ENCODE measurements at regions not wholly inside any gene's neighbourhood (a gene's known extent, or its start where the extent isn't known, plus 50 kb on each side); places are given as distances from the start of the nearest gene placed in this dataset.
A peak's percentile ranks its signal among the peaks of the same experiment; 100 is the strongest.

DNA sequence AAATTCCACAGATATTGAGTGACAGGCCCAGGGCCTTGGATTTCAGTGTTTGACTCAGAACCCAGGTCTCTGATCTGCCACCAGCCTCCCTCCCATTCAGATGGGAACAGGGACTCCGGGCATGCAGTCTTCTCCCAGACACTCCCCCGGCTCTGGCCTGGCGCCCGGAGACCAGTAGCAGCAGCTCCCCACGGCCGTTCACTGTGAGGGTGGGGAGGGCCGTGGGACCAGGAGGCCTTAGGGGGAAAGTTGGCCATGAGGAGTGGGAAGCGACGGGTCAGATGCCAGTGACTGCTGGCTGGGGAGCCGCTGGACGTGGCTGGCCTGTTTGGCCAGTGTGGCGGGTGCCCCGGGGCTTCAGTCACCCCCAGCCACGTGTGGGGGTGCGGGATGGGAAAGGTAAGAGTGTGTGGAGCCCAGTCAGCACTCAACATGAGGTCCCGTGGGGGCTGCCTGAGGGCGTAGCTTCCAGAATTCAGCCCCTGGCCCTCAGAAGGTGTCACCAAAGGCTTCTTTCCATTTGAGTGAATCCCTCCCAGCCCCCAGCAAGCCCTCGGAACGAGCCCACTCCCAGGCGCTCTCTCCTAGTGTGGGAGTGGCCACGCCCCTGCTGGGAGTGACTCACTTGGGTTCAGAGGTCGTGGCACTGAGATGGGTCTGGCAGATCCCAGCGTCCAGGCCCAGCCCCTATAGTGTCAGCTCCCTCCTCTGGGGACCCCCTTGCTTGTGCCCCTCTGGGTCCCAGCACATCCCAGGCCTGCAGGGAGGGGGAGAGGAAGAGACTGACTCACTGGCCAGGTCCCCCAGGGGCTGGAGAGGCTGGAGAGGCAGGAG is 309.4 kb downstream of the SEC14L1 start:
- Histone ChIP-seq H3K27me3 (no peaks in the 10 kb centered on the region), H3K4me3 (peak overlapping the region; percentile 43 to 50), H3K36me3 (no peaks in the 10 kb centered on the region), H3K4me1 (peaks cover 13 to 55% of the 10 kb centered on the region in 2 donors), H3K27ac (peak overlapping the region; percentile 90 to 94), H3K9me3 (no peaks in the 10 kb centered on the region)
- TF ChIP-seq, protein P1, sequence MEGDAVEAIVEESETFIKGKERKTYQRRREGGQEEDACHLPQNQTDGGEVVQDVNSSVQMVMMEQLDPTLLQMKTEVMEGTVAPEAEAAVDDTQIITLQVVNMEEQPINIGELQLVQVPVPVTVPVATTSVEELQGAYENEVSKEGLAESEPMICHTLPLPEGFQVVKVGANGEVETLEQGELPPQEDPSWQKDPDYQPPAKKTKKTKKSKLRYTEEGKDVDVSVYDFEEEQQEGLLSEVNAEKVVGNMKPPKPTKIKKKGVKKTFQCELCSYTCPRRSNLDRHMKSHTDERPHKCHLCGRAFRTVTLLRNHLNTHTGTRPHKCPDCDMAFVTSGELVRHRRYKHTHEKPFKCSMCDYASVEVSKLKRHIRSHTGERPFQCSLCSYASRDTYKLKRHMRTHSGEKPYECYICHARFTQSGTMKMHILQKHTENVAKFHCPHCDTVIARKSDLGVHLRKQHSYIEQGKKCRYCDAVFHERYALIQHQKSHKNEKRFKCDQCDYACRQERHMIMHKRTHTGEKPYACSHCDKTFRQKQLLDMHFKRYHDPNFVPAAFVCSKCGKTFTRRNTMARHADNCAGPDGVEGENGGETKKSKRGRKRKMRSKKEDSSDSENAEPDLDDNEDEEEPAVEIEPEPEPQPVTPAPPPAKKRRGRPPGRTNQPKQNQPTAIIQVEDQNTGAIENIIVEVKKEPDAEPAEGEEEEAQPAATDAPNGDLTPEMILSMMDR (IDR thresholded peaks at IDR 0.05): no peak
- no peak for TF ChIP-seq POLR2A (IDR thresholded peaks at IDR 0.05)
- peak; percentile 90 to 93 for DNase-seq
- intact Hi-C loops (cut with DNase I; ENCODE audit: low total_unique reads): no loop called here

DNA sequence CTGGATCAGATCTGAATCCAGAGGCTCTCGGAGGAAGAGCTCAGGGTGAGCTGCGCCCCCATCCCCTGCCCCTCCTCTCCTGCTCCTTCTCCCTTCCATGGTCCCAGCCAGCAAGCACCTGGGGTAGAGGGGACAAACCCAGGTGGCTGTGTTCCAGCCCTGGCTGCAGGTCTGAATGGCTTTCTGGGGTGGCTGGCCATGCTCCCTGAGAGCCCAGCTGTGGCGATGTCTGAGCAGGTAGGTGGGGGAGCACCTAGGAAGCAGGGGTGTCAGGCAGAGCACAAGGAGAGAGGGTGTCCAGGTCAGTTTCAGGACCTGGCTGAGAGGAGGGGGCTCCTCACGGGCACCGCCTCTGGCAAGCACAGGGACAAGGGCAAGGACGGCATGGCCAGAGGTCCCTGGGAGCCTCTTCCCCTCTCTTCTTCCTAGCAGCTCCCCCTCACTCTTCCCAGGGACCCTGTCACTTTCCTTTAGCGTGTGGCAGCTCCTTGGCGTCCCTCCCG is 310.0 kb downstream of the SEC14L1 start:
- TF ChIP-seq, protein P1 (IDR thresholded peaks at IDR 0.05): no peak
- no peak for TF ChIP-seq POLR2A (IDR thresholded peaks at IDR 0.05)
- intact Hi-C loops (cut with DNase I; ENCODE audit: low total_unique reads): no loop called here
- H3K27me3 ChIP-seq: no peaks in the 10 kb centered on the region
- peak overlapping the region; percentile 43 to 50 for H3K4me3 ChIP-seq
- peak overlapping the region; percentile 90 to 94 for H3K27ac ChIP-seq
- H3K4me1 ChIP-seq: peaks cover 13 to 48% of the 10 kb centered on the region in 2 donors
- DNase-seq: no peak
- no peaks in the 10 kb centered on the region for H3K36me3 ChIP-seq
- H3K9me3 ChIP-seq: no peaks in the 10 kb centered on the region

DNA sequence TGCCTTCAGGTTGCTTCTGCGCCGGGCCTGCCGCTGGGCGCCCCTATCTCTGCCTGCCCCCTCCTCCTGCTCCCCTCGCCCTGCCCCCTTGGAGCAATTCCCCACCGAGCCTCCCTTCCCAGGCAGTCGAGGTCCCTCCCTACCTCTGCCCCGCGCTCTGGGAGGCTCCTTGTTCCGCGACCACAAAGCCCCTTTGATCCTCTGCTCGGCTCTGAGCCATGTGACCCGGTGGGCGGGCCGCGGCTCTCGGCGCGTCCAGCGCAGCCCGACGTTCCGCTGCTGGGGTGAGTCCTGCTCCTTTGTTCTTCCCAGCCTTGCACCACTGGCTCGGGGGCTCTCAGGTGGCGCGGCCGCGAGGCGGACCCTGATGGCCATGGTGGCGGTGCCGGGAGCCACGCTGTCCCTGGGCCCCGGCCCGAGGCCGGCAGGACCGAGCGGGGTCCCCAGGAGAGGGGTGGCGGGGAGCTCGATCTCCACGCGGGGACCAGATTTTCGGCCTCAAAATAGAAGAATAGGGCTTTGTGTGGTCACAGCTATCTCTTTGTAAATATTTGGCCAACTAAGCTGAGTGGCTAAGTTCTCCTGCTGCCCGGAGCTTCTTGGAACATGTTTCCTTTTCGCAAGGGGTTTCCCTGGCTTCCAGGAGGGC is 310.6 kb downstream of the SEC14L1 start:
- Histone ChIP-seq H3K27ac (peak overlapping the region; percentile 90 to 94), H3K4me3 (peak overlapping the region; percentile 43 to 50), H3K9me3 (no peaks in the 10 kb centered on the region), H3K27me3 (no peaks in the 10 kb centered on the region), H3K4me1 (peaks cover 13 to 43% of the 10 kb centered on the region in 2 donors), H3K36me3 (no peaks in the 10 kb centered on the region)
- intact Hi-C loops (cut with DNase I; ENCODE audit: low total_unique reads): no loop called here
- peak; percentile 71 to 75 for DNase-seq
- peak in 1 of 2 donors; percentile 9 for TF ChIP-seq POLR2A (IDR thresholded peaks at IDR 0.05)
- TF ChIP-seq, protein P1 (IDR thresholded peaks at IDR 0.05): no peak

DNA sequence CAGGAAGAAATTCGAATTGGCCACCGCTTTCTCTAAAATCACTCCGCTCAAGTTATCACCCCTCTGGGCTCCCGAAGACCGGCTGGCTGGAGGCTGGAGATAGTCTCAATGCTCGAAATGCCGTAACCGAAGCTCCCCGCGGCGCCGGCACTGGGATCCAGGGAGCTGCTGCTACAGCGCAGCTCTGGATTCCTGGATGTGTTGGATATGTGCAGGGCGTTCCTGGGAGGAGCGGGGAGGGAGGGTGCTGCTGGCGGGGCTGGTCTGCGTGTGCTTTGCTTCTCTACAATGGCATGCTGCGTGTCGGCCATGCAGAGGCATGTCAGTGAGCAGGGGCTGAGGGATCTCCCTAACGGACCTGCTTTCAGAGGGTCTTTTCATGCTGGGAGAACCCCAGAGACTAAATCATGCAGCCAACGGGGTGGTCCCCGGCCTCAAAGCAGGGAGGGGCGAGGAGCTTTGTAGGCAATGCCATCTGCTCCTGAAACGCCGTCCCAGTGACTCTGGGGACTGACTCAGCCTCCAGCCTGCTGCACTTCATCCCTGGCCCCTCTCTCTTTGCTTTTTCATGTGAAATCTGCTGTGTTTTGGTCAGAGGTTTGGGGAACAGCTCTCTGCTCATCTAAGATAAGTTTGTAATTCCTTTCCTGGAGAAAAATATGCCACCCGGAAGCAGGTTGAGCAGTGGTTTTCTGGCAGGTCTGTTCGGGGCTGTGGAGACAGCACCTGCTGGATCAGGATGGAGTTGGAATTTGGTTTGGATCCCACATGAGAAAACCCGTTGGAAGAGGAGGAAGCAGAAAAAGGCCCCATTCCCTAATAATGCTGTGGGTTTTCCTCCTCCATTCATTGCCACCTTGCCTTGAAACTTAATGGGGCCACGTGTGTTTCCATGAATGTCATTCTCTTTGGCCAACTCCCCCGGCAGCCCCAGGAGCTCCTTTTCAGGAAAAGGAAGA is 311.4 kb downstream of the SEC14L1 start:
- Histone ChIP-seq H3K27ac (peak overlapping the region; percentile 90 to 94), H3K9me3 (no peaks in the 10 kb centered on the region), H3K36me3 (no peaks in the 10 kb centered on the region), H3K4me3 (peak overlapping the region; percentile 43 to 50), H3K27me3 (no peaks in the 10 kb centered on the region), H3K4me1 (peaks cover 13 to 37% of the 10 kb centered on the region in 2 donors)
- intact Hi-C loops (cut with DNase I; ENCODE audit: low total_unique reads): no loop called here
- TF ChIP-seq, protein P1 (IDR thresholded peaks at IDR 0.05): no peak
- peak; percentile 43 to 44 for TF ChIP-seq POLR2A (IDR thresholded peaks at IDR 0.05)
- peak; percentile 69 to 79 for DNase-seq
